K562 (cell line): ENCODE measurements at regions not wholly inside any gene's neighbourhood (a gene's known extent, or its start where the extent isn't known, plus 50 kb on each side); places are given as distances from the start of the nearest gene placed in this dataset.

ENCODE experiments used
- ATAC-seq: fragments of 200-7000 bp; cut with Tn5 transposase; 3 replicates; pipeline ENCODE4 v1.9.1; 2020; ENCODE audit warnings: moderate library complexity
- BruUV-seq: library from RNA; stranded (reverse); fragments of 400-500 nt; replicated peaks from 2 replicates; lab custom pipeline; 2021; lab: Mats Ljungman, UMichigan
- CTCF ChIA-PET: fragments of 300-600 bp; formaldehyde crosslinking; extraction: SDS; loops from one replicate; lab custom pipeline; 2021; ENCODE audit warnings: low intra/inter-chr PET ratio; lab: Yijun Ruan, JAX
- POLR2A ChIA-PET: fragments of 300-600, 350-650 bp; sonication (Branson Sonifier 250); formaldehyde crosslinking; extraction: SDS; loops from one replicate; lab custom pipeline; 2021; ENCODE audit warnings: antibody characterized with exemption, inconsistent platforms; lab: Yijun Ruan, JAX
- DNase-seq, 4 experiments: peaks; one replicate each; pipeline versions ENCODE4 v3.0.0 to v3.0.0-alpha.2; 2011 to 2018; ENCODE audit warnings: low spot score in 3 of 4, mixed read lengths in 3 of 4; ENCODE audit errors: extremely low read depth in 1 of 4
- FAIRE-seq: peaks from 2 replicates; lab custom pipeline; 2011; peaks lifted over from hg19 to GRCh38; lab: Jason Lieb, UNC
- H2AFZ ChIP-seq: 2 replicates; pipeline ENCODE4 v1.6.0; 2011; ENCODE audit warnings: low read depth, low read length, control low read depth, inconsistent platforms
- H3K27ac ChIP-seq: fragments of 200-600 bp; 3 replicates; pipeline ENCODE4 v1.8.0; 2011; ENCODE audit warnings: low read depth, mild to moderate bottlenecking, control low read depth, inconsistent platforms, low read length, moderate library complexity, mixed read lengths; ENCODE audit errors: extremely low read depth
- H3K27me3 ChIP-seq, 2 experiments: fragments of 300-600 bp in 1 of 2; 2 replicates in 1 of 2; 3 replicates in 1 of 2; pipeline versions ENCODE4 v1.6.0 to v1.8.0; 2011; ENCODE audit warnings: inconsistent platforms in 2 of 2, low read length in 2 of 2, mild to moderate bottlenecking in 1 of 2, mixed read lengths in 1 of 2, moderate library complexity in 1 of 2; ENCODE audit not compliant: control insufficient read depth in 2 of 2, insufficient read depth in 2 of 2
- H3K36me3 ChIP-seq: fragments of 300-600 bp; 3 replicates; pipeline ENCODE4 v1.8.0; 2011; ENCODE audit warnings: mild to moderate bottlenecking, low read length, inconsistent platforms; ENCODE audit not compliant: control insufficient read depth, insufficient read depth
- H3K4me1 ChIP-seq, 2 experiments: fragments of 200-600 bp in 1 of 2; replicated peaks in 1 of 2; 2 replicates in 1 of 2; 3 replicates in 1 of 2; pipeline versions ENCODE4 v1.5.1 to v1.8.0; 2011; ENCODE audit warnings: inconsistent platforms in 2 of 2, low read length in 2 of 2, mild to moderate bottlenecking in 1 of 2, mixed read lengths in 1 of 2, moderate library complexity in 1 of 2; ENCODE audit not compliant: control insufficient read depth in 2 of 2, insufficient read depth in 2 of 2
- H3K4me2 ChIP-seq: 2 replicates; pipeline ENCODE4 v1.6.1; 2011; ENCODE audit warnings: low read length, control low read depth, inconsistent platforms, mixed read lengths; ENCODE audit not compliant: insufficient read depth
- H3K4me3 ChIP-seq: fragments of 200-600 bp; sonication (generic), shearing (Covaris generic); 2 replicates; pipeline ENCODE4 v1.5.1; 2016; ENCODE audit warnings: control low read depth, inconsistent platforms
- H3K79me2 ChIP-seq: fragments of 200-600 bp; 3 replicates; pipeline ENCODE4 v1.8.0; 2011; ENCODE audit warnings: low read length, inconsistent platforms; ENCODE audit not compliant: control insufficient read depth, insufficient read depth
- H3K9ac ChIP-seq, 2 experiments: 2 replicates each; pipeline versions ENCODE4 v1.6.0 to v1.6.1; 2011; ENCODE audit warnings: low read depth in 2 of 2, low read length in 2 of 2, control low read depth in 1 of 2, inconsistent platforms in 1 of 2, mild to moderate bottlenecking in 1 of 2, mixed read lengths in 1 of 2; ENCODE audit not compliant: insufficient read depth in 1 of 2
- H3K9me1 ChIP-seq: one replicate; pipeline ENCODE4 v1.6.0; 2011; ENCODE audit warnings: inconsistent platforms, mild to moderate bottlenecking, low read length, moderate library complexity; ENCODE audit not compliant: control insufficient read depth, insufficient read depth
- H3K9me3 ChIP-seq: replicated peaks from 2 replicates; pipeline ENCODE4 v1.5.1; 2011; ENCODE audit warnings: low read depth, low read length, inconsistent platforms; ENCODE audit not compliant: control insufficient read depth, insufficient read depth
- H4K20me1 ChIP-seq: replicated peaks from 2 replicates; pipeline ENCODE4 v1.6.1; 2011; ENCODE audit warnings: low read length, inconsistent platforms, mixed read lengths; ENCODE audit not compliant: control insufficient read depth, insufficient read depth
- CBX3 ChIP-seq, 2 experiments: IDR thresholded peaks; 1 replicate in 1 of 2; 2 replicates in 1 of 2; pipeline ENCODE4 v1.6.1; 2012; ENCODE audit warnings: inconsistent platforms in 2 of 2, low read length in 2 of 2, borderline replicate concordance in 1 of 2, control low read depth in 1 of 2
- CHCHD3 ChIP-seq: fragments of 250-450 bp; sonication (Bioruptor Pico); IDR thresholded peaks from 2 replicates; pipeline ENCODE4 v2.1.2; 2022; ENCODE audit warnings: mild to moderate bottlenecking
- MAZ ChIP-seq, 2 experiments: fragments of 450-650 bp in 1 of 2; sonication (generic) in 1 of 2; formaldehyde crosslinking; IDR thresholded peaks in 1 of 2; conservative IDR thresholded peaks in 1 of 2; 2 replicates each; pipeline versions ENCODE4 v1.4.0 to v1.5.0; 2020; ENCODE audit warnings: mild to moderate bottlenecking in 1 of 2, missing genetic modification reagents in 1 of 2
- NR2C1 ChIP-seq, 2 experiments: fragments of 450-650 bp; IDR thresholded peaks; 2 replicates each; pipeline ENCODE4 v1.6.1; 2017; ENCODE audit warnings: mild to moderate bottlenecking in 2 of 2, antibody characterized with exemption in 1 of 2, inconsistent platforms in 1 of 2, missing compliant biosample characterization in 1 of 2, missing genetic modification characterization in 1 of 2
- SRF ChIP-seq, 2 experiments: fragments of 250-450, 450-650 bp in 1 of 2; sonication (Bioruptor Pico) in 1 of 2; sonication (generic) in 1 of 2; formaldehyde crosslinking; IDR thresholded peaks; 2 replicates each; pipeline versions ENCODE4 v1.5.0 to v1.5.1; 2020 to 2022; ENCODE audit warnings: mild to moderate bottlenecking in 1 of 2, missing genetic modification reagents in 1 of 2
- ZNF551 ChIP-seq: fragments of 250-450 bp; sonication (Bioruptor Pico); IDR thresholded peaks from 2 replicates; pipeline ENCODE4 v1.5.0; 2021; ENCODE audit warnings: mild to moderate bottlenecking, moderate library complexity
- ZNF75A ChIP-seq: fragments of 450-650 bp; formaldehyde crosslinking; IDR thresholded peaks from 2 replicates; pipeline ENCODE4 v1.4.0; 2020; ENCODE audit warnings: mild to moderate bottlenecking
- ZSCAN29 ChIP-seq: fragments of 450-650 bp; IDR thresholded peaks from 2 replicates; pipeline ENCODE4 v1.6.1; 2017
- WGBS: fragments of 100-300 bp; shearing (Covaris generic); methylation state at CpG from one replicate; pipeline ENCODE4 v1.1.6; 2016; ENCODE audit warnings: low coverage, mixed read lengths; ENCODE audit not compliant: insufficient coverage; ENCODE audit errors: missing lambda C conversion rate; 5-methylcytosine and 5-hydroxymethylcytosine counted together
- in situ Hi-C: fragments of 300-500 bp; cut with MboI; formaldehyde crosslinking; loops from 4 replicates; pipeline ENCODE4 v1.15.0; 2018; ENCODE audit warnings: inconsistent platforms, mixed read lengths
- intact Hi-C: fragments of 100-400 bp; cut with micrococcal nuclease; formaldehyde crosslinking; loops from 2 replicates; pipeline ENCODE4 v1.14.2; 2022
- TF ChIP-seq, protein P1 (sequence below): sonication (generic); formaldehyde crosslinking; IDR thresholded peaks from 2 replicates; pipeline ENCODE4 v1.8.1; 2023; ENCODE audit warnings: mild to moderate bottlenecking, missing genetic modification reagents
- TF ChIP-seq, protein P2 (sequence below): fragments of 200-800 bp; sonication (Bioruptor generic); IDR thresholded peaks from 2 replicates; pipeline ENCODE4 v1.6.1; 2016; ENCODE audit warnings: missing genetic modification characterization, missing compliant biosample characterization

DNA sequence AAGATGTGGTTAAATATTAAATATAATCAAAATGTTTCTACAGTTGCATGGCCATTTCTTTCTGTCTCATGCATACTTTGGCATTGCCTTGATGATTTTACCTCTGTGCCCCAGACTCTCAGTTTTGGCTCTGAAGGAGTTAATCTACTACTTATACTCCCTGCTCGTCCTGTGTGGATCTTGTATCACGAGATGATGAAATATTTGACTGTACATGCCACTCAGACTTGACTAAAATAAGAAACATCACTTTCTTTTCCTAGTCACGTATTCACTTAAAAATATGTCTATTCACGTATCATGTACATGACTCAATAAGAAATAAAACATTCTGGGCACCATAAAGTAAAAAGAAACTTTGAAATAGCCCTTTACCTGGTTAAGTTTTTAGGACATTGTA is 397.7 kb downstream of the RFPL4B start:
- in situ Hi-C loops (no loop called here), intact Hi-C loops (no loop called here)
- H4K20me1 ChIP-seq, result no peaks in the 10 kb centered on the region
- no peak overlapping the region for H3K27ac ChIP-seq
- ChIA-PET POLR2A (no interaction called here), CTCF (no interaction called here)
- 3% methylated on average over 4 of the region's 4 CpGs for WGBS
- H3K4me1 ChIP-seq, result no peaks in the 10 kb centered on the region
- no peak overlapping the region for H2AFZ ChIP-seq
- no peak overlapping the region for H3K4me3 ChIP-seq
- H3K9me1 ChIP-seq, result no peaks in the 10 kb centered on the region
- no peaks in the 10 kb centered on the region for H3K36me3 ChIP-seq
- no peaks in the 10 kb centered on the region for H3K27me3 ChIP-seq
- H3K9me3 ChIP-seq, result no peaks in the 10 kb centered on the region
- no TSS peak for BruUV-seq
- no peak for DNase-seq
- no peak for FAIRE-seq
- no peaks in the 10 kb centered on the region for H3K79me2 ChIP-seq
- H3K9ac ChIP-seq, result no peak overlapping the region
- H3K4me2 ChIP-seq, result no peak overlapping the region
- ATAC-seq, result no peak
- TF ChIP-seq NR2C1 (IDR thresholded peaks at IDR 0.05) (no peak), NR2C1 (tag; IDR thresholded peaks at IDR 0.05) (no peak), SRF (CRISPR knock-in tag; IDR thresholded peaks at IDR 0.05) (no peak), CBX3 (IDR thresholded peaks at IDR 0.05; ENCODE audit: borderline replicate concordance in 1 of 2, low read length in 2 of 2) (no peak), ZSCAN29 (no peak), ZNF551 (no peak), CHCHD3 (CRISPR knock-in tag) (no peak), ZNF75A (CRISPR knock-in tag) (no peak), MAZ (CRISPR knock-in tag; conservative IDR thresholded peaks at IDR 0.05 in 1 of 2, IDR thresholded peaks at IDR 0.05 in 1 of 2) (no peak)
- TF ChIP-seq, protein P1, sequence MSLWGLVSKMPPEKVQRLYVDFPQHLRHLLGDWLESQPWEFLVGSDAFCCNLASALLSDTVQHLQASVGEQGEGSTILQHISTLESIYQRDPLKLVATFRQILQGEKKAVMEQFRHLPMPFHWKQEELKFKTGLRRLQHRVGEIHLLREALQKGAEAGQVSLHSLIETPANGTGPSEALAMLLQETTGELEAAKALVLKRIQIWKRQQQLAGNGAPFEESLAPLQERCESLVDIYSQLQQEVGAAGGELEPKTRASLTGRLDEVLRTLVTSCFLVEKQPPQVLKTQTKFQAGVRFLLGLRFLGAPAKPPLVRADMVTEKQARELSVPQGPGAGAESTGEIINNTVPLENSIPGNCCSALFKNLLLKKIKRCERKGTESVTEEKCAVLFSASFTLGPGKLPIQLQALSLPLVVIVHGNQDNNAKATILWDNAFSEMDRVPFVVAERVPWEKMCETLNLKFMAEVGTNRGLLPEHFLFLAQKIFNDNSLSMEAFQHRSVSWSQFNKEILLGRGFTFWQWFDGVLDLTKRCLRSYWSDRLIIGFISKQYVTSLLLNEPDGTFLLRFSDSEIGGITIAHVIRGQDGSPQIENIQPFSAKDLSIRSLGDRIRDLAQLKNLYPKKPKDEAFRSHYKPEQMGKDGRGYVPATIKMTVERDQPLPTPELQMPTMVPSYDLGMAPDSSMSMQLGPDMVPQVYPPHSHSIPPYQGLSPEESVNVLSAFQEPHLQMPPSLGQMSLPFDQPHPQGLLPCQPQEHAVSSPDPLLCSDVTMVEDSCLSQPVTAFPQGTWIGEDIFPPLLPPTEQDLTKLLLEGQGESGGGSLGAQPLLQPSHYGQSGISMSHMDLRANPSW (CRISPR knock-in tag), result no peak
- TF ChIP-seq, protein P2, sequence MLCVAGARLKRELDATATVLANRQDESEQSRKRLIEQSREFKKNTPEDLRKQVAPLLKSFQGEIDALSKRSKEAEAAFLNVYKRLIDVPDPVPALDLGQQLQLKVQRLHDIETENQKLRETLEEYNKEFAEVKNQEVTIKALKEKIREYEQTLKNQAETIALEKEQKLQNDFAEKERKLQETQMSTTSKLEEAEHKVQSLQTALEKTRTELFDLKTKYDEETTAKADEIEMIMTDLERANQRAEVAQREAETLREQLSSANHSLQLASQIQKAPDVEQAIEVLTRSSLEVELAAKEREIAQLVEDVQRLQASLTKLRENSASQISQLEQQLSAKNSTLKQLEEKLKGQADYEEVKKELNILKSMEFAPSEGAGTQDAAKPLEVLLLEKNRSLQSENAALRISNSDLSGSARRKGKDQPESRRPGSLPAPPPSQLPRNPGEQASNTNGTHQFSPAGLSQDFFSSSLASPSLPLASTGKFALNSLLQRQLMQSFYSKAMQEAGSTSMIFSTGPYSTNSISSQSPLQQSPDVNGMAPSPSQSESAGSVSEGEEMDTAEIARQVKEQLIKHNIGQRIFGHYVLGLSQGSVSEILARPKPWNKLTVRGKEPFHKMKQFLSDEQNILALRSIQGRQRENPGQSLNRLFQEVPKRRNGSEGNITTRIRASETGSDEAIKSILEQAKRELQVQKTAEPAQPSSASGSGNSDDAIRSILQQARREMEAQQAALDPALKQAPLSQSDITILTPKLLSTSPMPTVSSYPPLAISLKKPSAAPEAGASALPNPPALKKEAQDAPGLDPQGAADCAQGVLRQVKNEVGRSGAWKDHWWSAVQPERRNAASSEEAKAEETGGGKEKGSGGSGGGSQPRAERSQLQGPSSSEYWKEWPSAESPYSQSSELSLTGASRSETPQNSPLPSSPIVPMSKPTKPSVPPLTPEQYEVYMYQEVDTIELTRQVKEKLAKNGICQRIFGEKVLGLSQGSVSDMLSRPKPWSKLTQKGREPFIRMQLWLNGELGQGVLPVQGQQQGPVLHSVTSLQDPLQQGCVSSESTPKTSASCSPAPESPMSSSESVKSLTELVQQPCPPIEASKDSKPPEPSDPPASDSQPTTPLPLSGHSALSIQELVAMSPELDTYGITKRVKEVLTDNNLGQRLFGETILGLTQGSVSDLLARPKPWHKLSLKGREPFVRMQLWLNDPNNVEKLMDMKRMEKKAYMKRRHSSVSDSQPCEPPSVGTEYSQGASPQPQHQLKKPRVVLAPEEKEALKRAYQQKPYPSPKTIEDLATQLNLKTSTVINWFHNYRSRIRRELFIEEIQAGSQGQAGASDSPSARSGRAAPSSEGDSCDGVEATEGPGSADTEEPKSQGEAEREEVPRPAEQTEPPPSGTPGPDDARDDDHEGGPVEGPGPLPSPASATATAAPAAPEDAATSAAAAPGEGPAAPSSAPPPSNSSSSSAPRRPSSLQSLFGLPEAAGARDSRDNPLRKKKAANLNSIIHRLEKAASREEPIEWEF, result no peak
